ENCODE measurements at regions not wholly inside any gene's neighbourhood (a gene's known extent, or its start where the extent isn't known, plus 50 kb on each side); places are given as distances from the start of the nearest gene placed in this dataset.
A peak's percentile ranks its signal among the peaks of the same experiment; 100 is the strongest.

DNA sequence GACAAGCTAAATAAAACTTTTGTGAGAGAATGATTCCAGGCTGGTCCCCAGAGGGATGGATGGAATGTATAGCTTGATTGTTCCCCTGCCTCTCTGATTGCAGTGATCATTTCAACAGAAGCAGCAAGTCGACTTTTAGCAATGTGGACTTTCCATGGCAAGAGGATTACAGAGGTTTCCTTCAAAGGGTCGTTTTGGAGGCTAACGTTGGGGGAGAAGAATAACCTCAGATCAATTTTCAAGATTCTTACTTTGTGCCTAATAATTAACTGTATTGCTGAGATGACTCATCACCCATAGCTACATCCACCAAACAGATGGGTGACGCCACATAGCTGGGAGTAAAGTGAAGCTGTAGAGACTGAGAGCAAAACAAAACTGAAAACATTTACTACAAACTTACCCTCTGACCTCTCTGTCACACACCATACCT lies 79.9 kb downstream of the GTPBP8 start:
- no peak overlapping the region for H3K27ac ChIP-seq (ENCODE audit: insufficient read depth, low read length)
- H3K14ac ChIP-seq (replicated peaks; ENCODE audit: low read depth, low read length), result no peak overlapping the region; the same call in 1 of the 2 replicates
- H3K9me1 ChIP-seq (ENCODE audit: insufficient read depth, low read length), result no peaks in the 10 kb centered on the region
- peak; percentile 55 for DNase-seq
- H4K8ac ChIP-seq (ENCODE audit: low read depth in 2 of 2, low read length in 2 of 2), result no peak overlapping the region
- no peak overlapping the region for H3K4me3 ChIP-seq (ENCODE audit: insufficient read depth, low read depth, low read length)
- no peak overlapping the region for H3K4ac ChIP-seq (ENCODE audit: low read depth, low read length)
- H3K23ac ChIP-seq (ENCODE audit: low read depth, low read length), result no peak overlapping the region
- H4K20me1 ChIP-seq (ENCODE audit: insufficient read depth, low read length), result no peaks in the 10 kb centered on the region
- H3K79me1 ChIP-seq (ENCODE audit: low read depth in 1 of 2, low read length in 2 of 2), result no peaks in the 10 kb centered on the region
- H3K27me3 ChIP-seq (ENCODE audit: control insufficient read depth, insufficient read depth, low read length), result no peaks in the 10 kb centered on the region; the same call in 1 of the 2 replicates
- no peak overlapping the region for H3K56ac ChIP-seq (ENCODE audit: extremely low read depth, insufficient read depth, low read length)
- POLR2A ChIA-PET (ENCODE audit: unreplicated experiment), result interaction anchor here (0.6 kb wide), 1 partner anchor 8 kb away, joined by 3 read pairs; no protein-coding TSS in a partner anchor
- H3K9me3 ChIP-seq (ENCODE audit: control insufficient read depth, insufficient read depth, low read length), result no peaks in the 10 kb centered on the region; the same call in 1 of the 2 replicates
- H2AK5ac ChIP-seq (ENCODE audit: low read depth, low read length), result no peak overlapping the region
- no peak overlapping the region for H4K91ac ChIP-seq (ENCODE audit: insufficient read depth, low read depth, low read length)
- BruUV-seq (replicated peaks), result no TSS peak
- dilution Hi-C loops (cut with HindIII; ENCODE audit: low sequenced_read_pairs, unreplicated experiment) (no loop called here), in situ Hi-C loops (cut with MboI; ENCODE audit: low sequenced_read_pairs) (no loop called here), intact Hi-C loops (cut with micrococcal nuclease) (loop anchor here (5.0 kb wide), 1 partner anchor 142 kb away; the partner anchor contains the start of gene BOC)
- WGBS, 2 experiments (ENCODE audit: extremely low coverage in 2 of 2, insufficient read length in 1 of 2), result 17% methylated on average over 1 of the region's 4 CpGs; no CpG with 5 or more reads in 1 of the 2 experiments
- CTCF ChIA-PET, result interaction anchor here (1.3 to 1.5 kb wide), 2 partner anchors 9 to 218 kb away, joined by 3 to 4 read pairs; no protein-coding TSS in a partner anchor
- peak; percentile 76; the same call in 1 of the 2 replicates for TF ChIP-seq FOS (IDR thresholded peaks at IDR 0.05; ENCODE audit: low read depth, low read length)
- no peak for TF ChIP-seq MAZ (IDR thresholded peaks at IDR 0.05; ENCODE audit: borderline replicate concordance, low read depth, low read length)
- TF ChIP-seq, protein P1, sequence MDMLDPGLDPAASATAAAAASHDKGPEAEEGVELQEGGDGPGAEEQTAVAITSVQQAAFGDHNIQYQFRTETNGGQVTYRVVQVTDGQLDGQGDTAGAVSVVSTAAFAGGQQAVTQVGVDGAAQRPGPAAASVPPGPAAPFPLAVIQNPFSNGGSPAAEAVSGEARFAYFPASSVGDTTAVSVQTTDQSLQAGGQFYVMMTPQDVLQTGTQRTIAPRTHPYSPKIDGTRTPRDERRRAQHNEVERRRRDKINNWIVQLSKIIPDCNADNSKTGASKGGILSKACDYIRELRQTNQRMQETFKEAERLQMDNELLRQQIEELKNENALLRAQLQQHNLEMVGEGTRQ (IDR thresholded peaks at IDR 0.05; ENCODE audit: low read depth, low read length), result no peak
- H2BK120ac ChIP-seq (ENCODE audit: low read depth, low read length), result no peak overlapping the region
- no peaks in the 10 kb centered on the region; the same call in 1 of the 2 replicates for H3K4me1 ChIP-seq (ENCODE audit: control insufficient read depth, insufficient read depth, low read length)
- no peak overlapping the region for H4K5ac ChIP-seq (ENCODE audit: low read depth, low read length)
- no peak overlapping the region for H2BK20ac ChIP-seq (ENCODE audit: low read depth, low read length)
- no peak overlapping the region for H3K9ac ChIP-seq (ENCODE audit: low read depth, low read length)
- no peak overlapping the region for H2BK5ac ChIP-seq (ENCODE audit: low read depth, low read length, poor library complexity, severe bottlenecking)
- no peak overlapping the region; the same call in 1 of the 2 replicates for H3K4me2 ChIP-seq (ENCODE audit: low read depth, low read length)
- no peak overlapping the region; the same call in 1 of the 2 replicates for H3K18ac ChIP-seq (ENCODE audit: low read depth, low read length)
- ATAC-seq (ENCODE audit: low read depth), result peak; percentile 79
- no peaks in the 10 kb centered on the region for H3K36me3 ChIP-seq (ENCODE audit: control insufficient read depth, insufficient read depth, low read length)
- H2AK9ac ChIP-seq (replicated peaks; ENCODE audit: low read depth, low read length, poor library complexity), result no peak overlapping the region
- no peak overlapping the region for H2AFZ ChIP-seq (replicated peaks; ENCODE audit: low read length, poor library complexity)
- H2BK15ac ChIP-seq (ENCODE audit: low read depth, low read length), result no peak overlapping the region

All from IMR-90 (cell line).